Right ventricle myocardium superior (tissue), 1 donor: ENCODE measurements at regions not wholly inside any gene's neighbourhood (a gene's known extent, or its start where the extent isn't known, plus 50 kb on each side); places are given as distances from the start of the nearest gene placed in this dataset.
"Not testable (repeated sequence)": the region's sequence is repeated elsewhere in the genome, so short reads cannot be mapped to it uniquely, and the experiment has no call there.

Experiments used
- ATAC-seq: fragments of 200-7000 bp; cut with Tn5 transposase; one replicate; pipeline ENCODE4 v1.9.1; 2020; ENCODE audit warnings: mild to moderate bottlenecking; ENCODE audit not compliant: poor library complexity
- DNase-seq: peaks from one replicate; pipeline ENCODE4 v3.0.0-alpha.2; 2020
- intact Hi-C: fragments of 100-400 bp; cut with DNase I; formaldehyde crosslinking; loops from one replicate; pipeline ENCODE4 v1.11.2; 2022
- donor health status: DM: no; HTN: yes; CAD: no; lungs with severe emphysema.

DNA sequence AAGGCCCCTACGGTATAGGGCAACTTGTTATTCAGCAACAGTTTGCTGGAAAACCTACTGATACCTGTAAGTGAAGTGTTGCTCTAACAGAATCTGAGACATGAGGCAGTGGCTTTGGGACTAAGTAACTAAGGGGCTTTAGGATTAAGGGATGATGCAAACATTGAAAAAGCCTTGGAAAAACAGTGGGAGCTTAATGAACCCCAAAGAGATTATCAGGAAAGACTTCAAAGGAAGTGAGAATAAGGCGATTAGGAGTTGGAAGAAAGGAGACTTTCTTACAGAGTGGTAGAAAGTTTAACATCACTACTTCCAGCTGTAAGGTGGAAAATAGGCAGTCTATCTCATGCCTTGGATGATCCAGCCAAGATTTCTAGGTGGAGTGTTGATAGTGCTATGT, 158.2 kb upstream of the TRIB2 start:
- no peak for DNase-seq
- ATAC-seq: no peak
- intact Hi-C loops: no loop called here

DNA sequence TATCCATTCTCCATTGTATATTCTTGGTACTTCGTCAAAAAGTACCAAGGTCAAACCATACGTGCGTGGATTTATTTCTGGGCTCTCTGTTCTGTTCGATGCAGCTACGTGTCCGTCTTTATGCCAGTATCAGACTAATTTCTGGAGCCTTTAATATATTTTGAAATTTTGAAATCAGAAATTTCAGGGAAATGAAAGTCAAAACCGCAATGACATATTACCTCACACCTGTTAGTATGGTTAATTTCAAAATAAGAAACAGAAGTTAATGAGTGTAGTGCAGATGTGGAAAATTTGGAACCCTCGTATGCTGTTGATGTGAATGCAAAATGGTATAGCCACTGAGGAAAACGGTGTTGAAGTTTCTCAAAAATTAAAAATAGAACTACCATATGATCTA, 156.1 kb upstream of the TRIB2 start:
- intact Hi-C loops: no loop called here
- no peak for ATAC-seq

DNA sequence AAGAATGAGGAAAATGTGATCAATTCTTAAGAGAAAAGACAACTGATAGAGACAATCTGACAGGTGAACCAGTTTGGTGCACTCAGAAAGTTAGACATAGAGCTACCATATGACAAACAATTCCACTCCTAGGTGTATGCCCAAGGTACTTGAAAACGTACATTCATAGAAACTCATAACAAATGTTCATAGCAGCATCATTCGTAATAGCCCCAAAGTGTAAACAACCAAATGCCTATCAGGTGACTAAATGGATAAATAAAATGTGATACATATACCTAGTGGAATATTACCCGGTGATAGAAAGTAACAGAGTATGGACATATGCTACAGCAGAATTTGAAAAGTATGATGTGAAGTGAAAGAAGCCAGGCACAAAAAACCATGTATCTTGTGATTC, 149.3 kb upstream of the TRIB2 start:
- DNase-seq (no peak), ATAC-seq (no peak)
- intact Hi-C loops: no loop called here

More for the DNA sequence above, 156.1 kb upstream of the TRIB2 start:
- DNase-seq: no peak

DNA sequence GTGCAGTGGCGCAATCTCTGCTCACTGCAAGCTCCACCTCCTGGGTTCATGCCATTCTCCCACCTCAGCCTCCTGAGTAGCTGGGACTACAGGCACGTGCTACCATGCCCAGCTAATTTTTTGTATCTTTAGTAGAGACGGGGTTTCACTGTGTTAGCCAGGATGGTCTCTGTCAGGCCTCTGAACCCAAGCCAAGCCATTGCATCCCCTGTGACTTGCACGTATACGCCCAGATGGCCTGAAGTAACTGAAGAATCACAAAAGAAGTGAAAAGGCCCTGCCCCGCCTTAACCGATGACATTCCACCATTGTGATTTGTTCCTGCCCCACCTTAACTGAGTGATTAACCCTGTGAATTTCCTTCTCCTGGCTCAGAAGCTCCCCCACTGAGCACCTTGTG, 147.2 kb upstream of the TRIB2 start:
- intact Hi-C loops, ATAC-seq, DNase-seq: not testable (repeated sequence)

DNA sequence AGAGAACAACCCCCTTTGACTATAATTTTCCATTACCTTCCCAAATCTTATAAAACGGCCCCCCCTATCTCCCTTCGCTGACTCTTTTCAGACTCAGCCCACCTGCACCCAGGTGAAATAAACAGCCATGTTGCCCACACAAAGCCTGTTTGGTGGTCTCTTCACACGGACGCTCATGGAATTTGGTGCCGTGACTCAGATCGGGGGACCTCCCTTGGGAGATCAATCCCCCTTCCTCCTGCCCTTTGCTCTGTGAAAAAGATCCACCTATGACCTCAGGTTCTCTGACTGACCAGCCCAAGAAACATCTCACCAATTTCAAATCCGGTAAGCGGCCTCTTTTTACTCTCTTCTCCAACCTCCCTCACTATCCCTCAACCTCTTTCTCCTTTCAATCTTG, 146.8 kb upstream of the TRIB2 start:
- ATAC-seq: not testable (repeated sequence)

DNA sequence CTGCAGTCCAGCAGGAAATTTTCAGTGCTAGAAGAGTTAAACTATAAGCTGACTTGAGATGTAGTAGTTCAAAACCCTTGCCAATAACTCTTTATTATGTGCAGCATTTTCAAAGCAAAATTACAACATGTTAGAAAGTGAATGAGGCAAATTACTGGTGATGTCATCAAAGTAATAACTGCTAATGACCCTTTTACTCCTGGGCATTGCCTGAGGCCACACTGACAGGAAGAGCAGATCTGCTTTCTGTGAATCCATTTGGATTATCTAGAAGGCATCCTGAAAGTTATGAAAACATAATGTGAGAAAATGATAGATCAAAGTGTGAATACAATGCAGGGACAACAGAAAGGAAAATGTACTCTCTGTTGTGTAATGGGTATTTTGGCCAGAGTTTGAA, 139.6 kb upstream of the TRIB2 start:
- no peak for ATAC-seq
- DNase-seq: no peak
- intact Hi-C loops: no loop called here

More for the DNA sequence above, 146.8 kb upstream of the TRIB2 start:
- DNase-seq, intact Hi-C loops: not testable (repeated sequence)

DNA sequence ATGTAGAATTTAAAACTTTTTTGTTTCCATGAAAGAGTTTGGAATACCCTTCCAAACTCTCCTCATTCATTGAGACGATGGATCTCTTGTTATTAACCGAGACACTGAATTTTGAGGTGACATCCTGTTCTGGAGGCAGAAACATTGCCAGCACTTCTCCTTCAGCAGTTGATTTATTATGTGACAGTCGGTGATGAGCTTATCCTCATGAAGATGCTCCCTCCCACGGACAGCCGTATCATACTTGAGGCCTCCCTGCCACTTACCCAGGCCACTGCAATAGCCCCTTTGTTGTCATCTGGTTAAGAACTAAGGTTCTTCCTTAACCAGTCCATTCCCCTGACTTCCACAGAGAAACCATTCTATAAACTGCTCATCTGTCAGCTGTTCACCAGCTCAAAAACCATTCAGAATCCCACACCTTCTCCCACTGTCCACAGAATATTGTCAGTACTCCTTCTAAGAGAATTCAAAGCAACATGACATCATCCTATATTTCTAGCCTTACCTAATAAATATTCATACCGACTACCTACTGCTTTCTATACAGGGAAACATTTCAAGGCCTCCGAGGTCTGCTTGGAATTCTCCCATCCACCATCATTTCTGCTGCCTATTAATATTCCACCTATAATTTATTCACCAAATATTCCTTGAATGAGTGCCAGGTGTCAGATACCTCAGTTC, 139.0 kb upstream of the TRIB2 start:
- no peak for ATAC-seq
- intact Hi-C loops: no loop called here
- no peak for DNase-seq

DNA sequence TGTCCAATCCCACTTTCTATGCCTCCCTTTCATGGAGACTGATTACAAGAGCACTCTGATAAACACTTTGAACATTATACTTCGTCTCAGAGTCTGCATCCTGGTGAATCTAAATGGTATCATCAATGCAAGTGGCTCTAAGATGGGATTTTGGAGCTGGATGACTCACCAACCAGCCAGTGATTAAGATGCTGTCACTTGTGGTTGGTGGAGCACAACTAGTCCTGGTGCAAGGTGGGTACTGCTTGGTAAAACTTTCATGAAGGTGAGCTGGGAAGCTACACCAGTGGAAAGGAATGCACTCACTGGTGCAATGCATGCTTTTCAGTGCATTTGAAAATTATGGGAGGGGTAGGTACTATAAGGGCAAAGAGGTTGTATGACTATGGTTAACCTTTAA, 137.7 kb upstream of the TRIB2 start:
- DNase-seq: no peak
- no peak for ATAC-seq
- intact Hi-C loops: no loop called here

DNA sequence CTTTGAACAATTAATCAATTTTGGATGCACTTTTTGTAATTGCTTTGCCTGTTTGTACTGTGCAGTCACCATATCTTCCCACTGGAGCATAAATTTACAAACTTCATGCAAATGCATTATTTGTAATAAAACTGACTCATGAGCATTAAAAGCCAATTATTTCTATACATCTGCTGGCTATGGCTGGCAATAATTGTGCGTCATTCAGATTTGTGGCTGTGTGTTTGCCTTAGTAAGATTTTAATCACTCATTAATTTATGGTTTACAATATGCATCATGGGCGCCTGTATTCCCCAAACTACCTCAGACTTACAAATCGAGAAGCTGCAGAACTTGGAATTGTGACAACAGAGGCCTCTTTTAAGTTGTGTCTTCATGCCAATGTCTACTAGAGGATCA, 132.4 kb upstream of the TRIB2 start:
- no peak for DNase-seq
- no peak for ATAC-seq
- intact Hi-C loops: no loop called here

DNA sequence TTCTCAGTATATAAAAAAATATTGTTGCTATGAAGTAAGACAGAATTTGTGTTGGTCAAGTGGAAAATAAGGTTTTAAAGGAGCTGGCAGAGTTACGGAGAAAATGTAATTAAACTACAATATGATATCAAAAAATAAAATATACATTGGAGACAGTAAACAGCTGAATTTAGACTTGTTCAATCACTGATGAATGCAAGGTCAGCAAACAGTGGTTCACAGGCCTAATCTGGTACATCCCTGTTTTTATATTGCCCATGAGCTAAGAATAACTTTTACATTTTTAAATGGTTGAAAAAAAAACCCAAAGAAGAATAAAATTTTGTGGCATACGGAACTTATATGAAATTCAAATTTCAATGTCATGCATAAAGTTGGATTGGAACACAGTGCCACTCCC, 131.0 kb upstream of the TRIB2 start:
- ATAC-seq (no peak), DNase-seq (no peak)
- intact Hi-C loops: no loop called here

DNA sequence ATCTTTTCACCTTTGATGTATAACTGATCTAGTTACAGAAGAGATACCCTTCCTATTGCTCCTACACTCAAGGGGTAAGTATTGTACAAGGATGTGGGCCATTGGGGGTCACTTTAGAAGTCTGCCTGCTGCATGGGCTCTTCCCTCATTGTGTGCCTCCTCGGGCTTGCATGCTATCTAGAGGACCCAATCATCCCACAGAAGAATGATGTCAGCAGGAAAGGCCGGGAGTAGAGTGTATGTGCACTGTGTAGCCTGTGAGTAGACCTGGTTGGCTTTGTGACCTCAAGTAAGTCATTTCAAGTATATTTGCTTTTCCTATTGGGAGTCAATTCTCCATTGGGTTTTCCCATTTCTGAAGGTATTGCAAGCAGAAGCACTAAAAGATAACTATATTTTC, 129.5 kb upstream of the TRIB2 start:
- intact Hi-C loops: no loop called here
- DNase-seq: no peak
- no peak for ATAC-seq

DNA sequence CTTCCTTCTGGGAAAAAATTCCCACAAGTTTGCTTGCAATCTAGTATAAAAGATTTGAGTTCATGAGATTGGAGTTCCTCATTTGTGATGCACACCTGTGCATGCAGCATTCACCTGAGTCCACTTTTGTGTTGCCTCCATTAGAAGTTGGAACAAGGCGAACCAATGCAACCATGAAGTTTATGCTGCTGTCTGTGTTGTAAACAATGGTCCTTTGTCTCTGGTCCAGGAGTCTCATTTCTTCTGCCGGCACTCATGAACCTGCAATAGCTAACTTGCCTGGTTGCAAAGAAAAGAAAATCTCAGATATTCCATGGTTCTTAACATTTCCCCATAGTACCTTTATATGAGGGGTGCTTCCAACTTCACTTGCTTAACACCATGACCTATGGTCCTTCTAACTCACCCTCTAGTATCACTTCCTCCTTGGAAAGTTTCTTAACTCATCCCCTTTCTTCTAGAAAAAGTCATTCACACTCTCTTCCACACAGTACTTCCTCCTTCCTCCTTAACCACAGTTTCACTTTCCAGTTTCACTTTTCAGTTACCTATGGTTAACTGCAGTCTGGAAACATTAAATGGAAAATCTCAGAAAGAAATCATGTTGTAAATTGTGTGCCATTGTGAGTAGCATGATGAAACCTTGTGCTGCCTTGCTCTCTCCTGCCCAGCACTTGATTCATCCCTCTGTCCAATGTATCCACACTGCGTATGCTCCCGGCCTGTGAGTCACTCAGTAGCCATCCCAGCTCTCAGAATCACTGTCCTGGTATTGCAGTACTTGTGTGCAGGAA, 128.8 kb upstream of the TRIB2 start:
- intact Hi-C loops: no loop called here
- DNase-seq: no peak

DNA sequence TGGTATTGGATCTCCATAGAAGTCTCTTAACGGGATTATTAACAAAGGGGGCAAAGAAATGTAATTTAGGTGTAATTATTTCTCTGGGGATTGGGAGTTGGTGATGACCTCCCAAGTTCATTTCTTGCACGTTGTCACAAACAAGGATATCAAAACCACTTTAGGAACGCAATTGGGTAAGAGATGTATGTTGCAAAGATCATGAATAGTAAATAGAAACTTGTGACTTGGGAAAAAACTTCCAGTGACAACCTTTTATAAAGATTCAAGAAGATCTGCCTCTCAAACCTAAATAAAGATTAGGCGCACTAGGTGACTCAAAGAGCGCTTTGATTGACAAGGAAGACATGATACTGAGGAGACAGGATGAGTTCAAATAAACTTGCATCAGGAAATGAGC, 127.8 kb upstream of the TRIB2 start:
- ATAC-seq (no peak), DNase-seq (no peak)
- intact Hi-C loops: no loop called here

More for the DNA sequence above, 128.8 kb upstream of the TRIB2 start:
- peak; percentile 62 for ATAC-seq

DNA sequence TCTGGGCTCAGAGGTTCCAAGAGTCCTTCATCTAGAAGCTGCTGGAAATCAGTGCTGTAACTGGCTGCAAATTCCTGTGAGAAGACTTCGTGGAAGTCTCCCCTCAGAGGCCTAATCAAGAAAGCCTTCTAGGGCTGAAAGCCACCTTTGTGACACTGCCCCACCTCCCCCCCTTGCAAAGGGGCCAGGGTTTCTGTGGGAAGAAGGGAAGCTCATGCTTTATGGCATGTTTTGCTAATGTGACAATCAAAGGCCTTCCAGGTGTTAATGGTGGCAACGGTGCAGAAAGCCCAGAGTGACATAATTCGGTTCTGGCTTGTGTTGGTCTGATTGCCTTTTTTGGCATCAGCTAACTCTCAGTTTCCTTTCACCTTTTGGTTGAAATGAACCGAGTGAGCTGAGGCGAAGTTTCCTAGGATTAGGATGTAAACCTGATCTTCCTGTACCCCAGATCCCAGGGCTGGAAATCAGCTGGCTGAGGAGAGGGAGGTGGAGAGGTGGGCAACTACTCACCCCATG, 126.9 kb upstream of the TRIB2 start:
- intact Hi-C loops: no loop called here
- DNase-seq (no peak), ATAC-seq (no peak)

DNA sequence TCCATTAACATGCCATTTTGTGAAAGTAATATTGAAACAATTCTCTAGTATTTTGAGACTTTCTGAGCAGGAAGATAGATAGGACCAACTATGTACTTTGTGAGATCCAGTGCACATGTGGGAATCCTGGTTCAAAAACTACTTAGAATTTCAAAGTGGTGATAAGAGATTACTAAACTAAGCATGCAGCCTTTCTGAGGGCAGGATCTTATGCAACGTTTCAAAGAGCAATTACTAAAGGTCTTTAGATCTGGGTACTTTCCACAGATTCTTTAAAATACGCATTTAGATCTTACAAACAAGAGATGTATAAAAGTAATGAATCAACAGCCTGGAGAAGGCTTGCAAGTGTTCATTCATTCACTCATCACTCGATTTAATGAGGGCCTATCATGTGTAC, 124.4 kb upstream of the TRIB2 start:
- intact Hi-C loops: no loop called here
- DNase-seq: no peak
- ATAC-seq: no peak

DNA sequence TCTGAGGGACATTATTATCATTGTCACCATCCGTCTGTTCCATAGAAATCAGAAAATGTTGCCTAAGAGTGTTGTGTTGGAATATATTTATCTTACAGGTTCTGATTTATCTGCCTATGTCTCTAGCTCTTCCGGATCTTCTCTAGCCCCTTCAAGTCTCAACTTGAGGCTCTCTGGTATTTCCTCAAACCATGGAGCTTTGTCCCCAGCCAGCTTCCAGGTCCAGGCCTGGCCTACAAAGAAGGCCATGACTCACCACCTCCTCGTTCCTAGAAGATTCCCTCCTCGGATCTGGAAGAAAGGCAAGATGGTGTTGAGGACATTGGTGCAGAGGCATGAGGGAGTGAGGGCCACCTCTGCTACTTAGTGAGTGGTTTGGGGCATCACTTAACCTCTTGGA, 122.1 kb upstream of the TRIB2 start:
- DNase-seq (no peak), ATAC-seq (no peak)
- intact Hi-C loops: no loop called here

DNA sequence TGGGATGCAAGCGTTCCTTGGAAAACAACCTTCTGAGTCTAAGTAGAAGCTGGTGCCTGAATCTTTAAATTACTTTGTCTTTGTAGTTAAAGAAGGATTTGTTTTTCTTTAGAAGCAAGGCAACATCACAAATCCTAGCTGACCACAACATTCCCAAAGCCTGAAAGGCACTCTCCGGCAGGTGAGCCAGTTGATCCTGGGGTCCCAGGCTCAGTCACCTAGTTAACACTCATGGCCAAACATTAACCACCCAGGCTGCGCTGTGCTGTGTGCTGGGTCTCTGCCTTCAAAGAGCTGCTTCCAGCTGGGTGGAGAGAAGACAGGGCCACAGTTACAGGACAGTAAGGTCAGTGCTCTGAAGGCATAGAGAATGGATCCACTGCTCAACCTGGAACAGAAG, 120.0 kb upstream of the TRIB2 start:
- intact Hi-C loops: no loop called here
- DNase-seq: no peak
- no peak for ATAC-seq

DNA sequence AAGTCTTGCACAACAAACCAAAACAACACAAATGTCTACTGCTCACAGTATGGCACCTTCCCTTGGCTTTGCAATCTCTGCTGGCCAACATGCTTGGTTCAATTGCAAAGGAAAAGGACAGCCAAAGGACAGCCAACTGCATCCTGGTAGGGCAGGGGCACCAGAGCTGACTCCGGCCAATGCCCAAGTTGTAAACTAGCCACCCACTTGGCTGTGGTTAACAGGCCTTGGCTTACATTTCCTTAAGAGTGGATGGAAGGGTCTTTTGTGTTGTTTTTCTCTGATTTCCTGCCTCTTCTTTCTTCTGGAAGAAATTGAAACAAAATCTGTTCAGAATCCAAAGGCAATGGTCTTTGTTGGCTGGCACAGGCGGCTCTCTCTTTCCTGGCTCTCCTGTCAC, 119.1 kb upstream of the TRIB2 start:
- DNase-seq (no peak), ATAC-seq (no peak)
- intact Hi-C loops: no loop called here

DNA sequence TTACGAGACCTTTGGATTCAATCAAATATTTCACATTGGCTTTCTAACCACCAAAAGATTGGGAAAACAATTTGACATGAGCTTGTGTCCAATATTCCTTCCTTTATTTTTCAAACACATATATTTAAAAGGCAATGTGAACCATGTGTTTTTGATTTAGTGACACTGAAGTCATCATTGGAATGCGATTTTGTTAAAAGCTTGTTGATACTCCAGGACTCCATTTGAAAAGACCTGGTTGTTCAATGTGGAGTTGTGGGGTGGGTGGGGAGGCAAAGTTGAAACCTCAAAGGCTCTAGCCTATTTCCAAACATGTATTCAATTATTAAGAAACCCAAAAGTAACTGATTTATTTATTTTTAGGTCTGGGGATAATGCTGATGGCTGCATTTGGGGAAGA, 114.1 kb upstream of the TRIB2 start:
- intact Hi-C loops: no loop called here

DNA sequence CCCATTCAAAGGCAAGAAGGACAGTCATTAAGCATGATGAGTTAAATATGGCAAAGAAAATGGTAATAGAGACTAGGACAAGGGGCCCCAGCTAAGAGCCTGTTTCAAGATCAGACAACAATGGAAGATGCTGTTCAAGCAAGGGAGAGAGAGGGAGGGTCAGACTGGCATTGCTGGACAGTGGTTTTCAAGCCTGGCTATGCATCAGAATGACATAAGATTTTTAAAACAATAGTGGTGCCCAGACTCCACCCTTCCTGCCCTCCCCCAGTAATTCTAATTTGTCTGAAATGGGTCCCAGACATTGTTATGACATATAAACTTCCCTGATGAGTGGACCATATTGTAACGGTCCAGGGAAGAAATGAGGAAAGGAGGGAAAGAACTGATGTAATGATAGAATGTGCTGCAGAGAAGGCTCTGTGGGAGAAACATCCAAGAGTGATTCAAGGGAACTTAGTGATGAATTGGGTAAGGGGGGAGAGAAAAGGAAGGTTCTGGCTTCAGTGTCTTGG, 112.9 kb upstream of the TRIB2 start:
- ATAC-seq (no peak), DNase-seq (no peak)
- intact Hi-C loops: no loop called here

More for the DNA sequence above, 114.1 kb upstream of the TRIB2 start:
- no peak for DNase-seq
- no peak for ATAC-seq
